ENCODE measurements at regions not wholly inside any gene's neighbourhood (a gene's known extent, or its start where the extent isn't known, plus 50 kb on each side); places are given as distances from the start of the nearest gene placed in this dataset.

DNA sequence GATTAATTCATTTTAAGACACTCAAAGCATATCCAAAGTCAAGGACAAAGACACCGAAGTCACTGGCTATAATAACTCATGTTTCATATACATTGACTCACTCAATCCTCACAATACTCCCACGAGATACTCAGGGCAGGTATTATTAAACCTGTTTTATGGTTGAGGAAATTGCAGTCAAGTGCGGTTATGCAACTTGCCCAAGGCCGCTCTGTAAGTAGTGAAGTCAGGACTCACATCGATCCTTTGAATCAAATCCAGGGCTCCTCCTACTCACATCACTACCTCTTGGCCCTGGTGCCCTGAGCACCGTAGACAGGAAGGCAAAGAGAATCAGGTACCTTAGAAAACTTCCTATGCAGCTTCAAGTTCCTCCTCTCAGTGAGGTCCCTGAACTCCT, 87.8 kb upstream of the APC start:
- H3K36me3 ChIP-seq = no peaks in the 10 kb centered on the region
- no peak for DNase-seq
- peaks cover 0 to 7% (median 0%) of the 10 kb centered on the region in 7 donors for H3K27me3 ChIP-seq (replicated peaks in 1 of 7)
- TF ChIP-seq POLR2AphosphoS5 (IDR thresholded peaks at IDR 0.05) (no peak), POLR2A (IDR thresholded peaks at IDR 0.05) (no peak)
- TF ChIP-seq, protein P1, sequence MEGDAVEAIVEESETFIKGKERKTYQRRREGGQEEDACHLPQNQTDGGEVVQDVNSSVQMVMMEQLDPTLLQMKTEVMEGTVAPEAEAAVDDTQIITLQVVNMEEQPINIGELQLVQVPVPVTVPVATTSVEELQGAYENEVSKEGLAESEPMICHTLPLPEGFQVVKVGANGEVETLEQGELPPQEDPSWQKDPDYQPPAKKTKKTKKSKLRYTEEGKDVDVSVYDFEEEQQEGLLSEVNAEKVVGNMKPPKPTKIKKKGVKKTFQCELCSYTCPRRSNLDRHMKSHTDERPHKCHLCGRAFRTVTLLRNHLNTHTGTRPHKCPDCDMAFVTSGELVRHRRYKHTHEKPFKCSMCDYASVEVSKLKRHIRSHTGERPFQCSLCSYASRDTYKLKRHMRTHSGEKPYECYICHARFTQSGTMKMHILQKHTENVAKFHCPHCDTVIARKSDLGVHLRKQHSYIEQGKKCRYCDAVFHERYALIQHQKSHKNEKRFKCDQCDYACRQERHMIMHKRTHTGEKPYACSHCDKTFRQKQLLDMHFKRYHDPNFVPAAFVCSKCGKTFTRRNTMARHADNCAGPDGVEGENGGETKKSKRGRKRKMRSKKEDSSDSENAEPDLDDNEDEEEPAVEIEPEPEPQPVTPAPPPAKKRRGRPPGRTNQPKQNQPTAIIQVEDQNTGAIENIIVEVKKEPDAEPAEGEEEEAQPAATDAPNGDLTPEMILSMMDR (IDR thresholded peaks at IDR 0.05 in 8 of 11, conservative IDR thresholded peaks at IDR 0.05 in 3 of 11) = no peak
- no peaks in the 10 kb centered on the region for H3K9me3 ChIP-seq
- no peaks in the 10 kb centered on the region for H3K4me1 ChIP-seq
- no peak overlapping the region for H3K27ac ChIP-seq
- no peak overlapping the region for H3K4me3 ChIP-seq
- intact Hi-C loops (cut with DNase I; ENCODE audit: low total_unique reads) = no loop called here
- 52 to 64% (median 62%) methylated on average over 6 of the region's 6 CpGs for WGBS, 5 donors

- H3K4me1 ChIP-seq = no peaks in the 10 kb centered on the region
- no peaks in the 10 kb centered on the region for H3K9me3 ChIP-seq
- TF ChIP-seq POLR2AphosphoS5 (IDR thresholded peaks at IDR 0.05) = no peak
- no peak for TF ChIP-seq POLR2A (IDR thresholded peaks at IDR 0.05)
- TF ChIP-seq, protein P1 (IDR thresholded peaks at IDR 0.05 in 8 of 11, conservative IDR thresholded peaks at IDR 0.05 in 3 of 11) = no peak
- peaks cover 0 to 12% (median 0%) of the 10 kb centered on the region in 7 donors for H3K27me3 ChIP-seq (replicated peaks in 1 of 7)
- no peak for DNase-seq
- H3K36me3 ChIP-seq = no peaks in the 10 kb centered on the region
- WGBS, 5 donors = 76 to 88% (median 86%) methylated on average over 5 of the region's 5 CpGs
- H3K27ac ChIP-seq = no peak overlapping the region
- no peak overlapping the region for H3K4me3 ChIP-seq
- intact Hi-C loops (cut with DNase I; ENCODE audit: low total_unique reads) = no loop called here
Measured at GRCh38 chr5:112653638-112654205, 84.0 kb upstream of the APC start.

DNA sequence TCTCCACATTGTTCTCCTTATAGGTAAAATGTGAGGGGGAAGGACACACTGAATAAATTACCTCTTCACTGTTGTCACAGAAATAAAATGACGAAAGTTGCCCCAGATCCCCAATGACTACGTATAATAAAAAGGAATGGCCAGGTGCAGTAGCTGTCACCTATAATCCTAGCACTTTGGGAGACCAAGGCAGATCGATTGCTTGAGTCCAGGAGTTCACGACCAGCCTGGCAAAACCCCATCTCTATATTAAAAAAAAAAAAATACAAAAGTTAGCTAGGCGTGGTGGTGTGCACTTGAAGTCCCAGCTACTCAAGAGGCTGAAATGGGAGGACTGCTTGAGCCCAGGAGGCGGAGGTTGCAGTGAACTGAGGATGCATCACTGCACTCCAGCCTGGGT, 82.2 kb upstream of the APC start:
- WGBS, 5 donors = 83 to 96% (median 88%) methylated on average over 6 of the region's 6 CpGs
- H3K36me3 ChIP-seq = no peaks in the 10 kb centered on the region
- intact Hi-C loops (cut with DNase I; ENCODE audit: low total_unique reads) = no loop called here
- no peak overlapping the region for H3K27ac ChIP-seq
- TF ChIP-seq, protein P1 (IDR thresholded peaks at IDR 0.05 in 8 of 11, conservative IDR thresholded peaks at IDR 0.05 in 3 of 11) = no peak
- no peak for TF ChIP-seq POLR2AphosphoS5 (IDR thresholded peaks at IDR 0.05)
- no peak for TF ChIP-seq POLR2A (IDR thresholded peaks at IDR 0.05)
- peaks cover 0 to 12% (median 0%) of the 10 kb centered on the region in 7 donors for H3K27me3 ChIP-seq (replicated peaks in 1 of 7)
- DNase-seq = no peak
- H3K4me1 ChIP-seq = no peaks in the 10 kb centered on the region
- H3K9me3 ChIP-seq = peaks cover 0 to 11% (median 6%) of the 10 kb centered on the region in 8 donors
- H3K4me3 ChIP-seq = no peak overlapping the region

GRCh38 chr5:112656451-112656850, 81.2 kb upstream of the APC start:
- no peak for DNase-seq
- Histone ChIP-seq H3K4me1 (no peaks in the 10 kb centered on the region), H3K36me3 (no peaks in the 10 kb centered on the region), H3K27me3 (replicated peaks in 1 of 7) (peaks cover 0 to 12% (median 0%) of the 10 kb centered on the region in 7 donors), H3K4me3 (no peak overlapping the region), H3K9me3 (peaks cover 0 to 19% (median 14%) of the 10 kb centered on the region in 8 donors), H3K27ac (no peak overlapping the region)
- intact Hi-C loops (cut with DNase I; ENCODE audit: low total_unique reads) = no loop called here
- WGBS, 5 donors = 92 to 100% (median 96%) methylated on average over 2 of the region's 2 CpGs
- TF ChIP-seq POLR2AphosphoS5 (IDR thresholded peaks at IDR 0.05) (no peak), POLR2A (IDR thresholded peaks at IDR 0.05) (no peak)
- TF ChIP-seq, protein P1 (IDR thresholded peaks at IDR 0.05 in 8 of 11, conservative IDR thresholded peaks at IDR 0.05 in 3 of 11) = no peak

All from spleen (tissue), 11 donors.